ENCODE measurements at regions not wholly inside any gene's neighbourhood (a gene's known extent, or its start where the extent isn't known, plus 50 kb on each side); places are given as distances from the start of the nearest gene placed in this dataset.

DNA sequence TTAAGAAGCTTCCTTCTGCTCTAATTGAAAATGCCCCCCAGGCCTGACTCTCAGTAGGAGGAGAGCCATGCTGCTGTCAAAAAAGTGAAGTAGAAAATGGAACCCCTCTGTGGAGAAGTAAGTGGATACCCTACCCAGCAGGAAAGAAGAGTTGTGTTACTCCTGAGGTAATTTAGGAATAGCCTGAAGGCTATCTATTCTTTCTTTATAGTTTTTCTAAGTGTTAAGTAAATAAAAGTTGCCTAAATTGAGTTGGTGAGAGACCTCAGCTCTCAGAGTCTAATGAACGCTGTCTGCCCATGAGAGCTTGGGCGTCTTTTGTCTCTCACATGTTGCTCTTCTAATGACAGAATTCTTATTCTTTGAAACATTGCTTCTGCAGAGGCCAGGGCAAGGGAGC lies 116.2 kb downstream of the NSUN3 start:
- CTCF ChIA-PET: no interaction called here
- POLR2A ChIA-PET: no interaction called here

DNA sequence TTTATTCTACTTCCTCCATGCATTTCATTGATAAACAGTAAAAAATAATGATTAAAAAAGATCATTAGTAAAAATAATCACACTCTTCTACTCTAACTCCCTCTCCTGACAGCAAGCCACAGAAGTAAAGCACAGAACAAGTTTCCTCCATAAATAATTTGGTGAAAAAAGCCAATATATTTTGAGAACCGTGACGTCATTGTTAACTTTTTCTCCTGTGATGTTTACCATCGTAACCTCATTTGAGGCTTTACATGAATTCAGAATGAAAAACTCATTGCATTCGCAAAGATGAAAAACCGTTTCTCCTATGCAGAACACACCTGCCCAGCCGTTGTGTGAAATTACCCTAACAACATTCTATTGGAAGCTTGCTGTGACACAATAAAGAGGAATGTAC lies 120.7 kb downstream of the NSUN3 start:
- CTCF ChIA-PET: no interaction called here
- Histone ChIP-seq H3K36me3 (ENCODE audit: control insufficient read depth, insufficient read depth, low read length) (no peaks in the 10 kb centered on the region), H3K27me3 (ENCODE audit: control insufficient read depth, insufficient read depth, low read length) (no peaks in the 10 kb centered on the region), H3K4me3 (ENCODE audit: low read depth, low read length) (no peak overlapping the region)
- POLR2A ChIA-PET: no interaction called here
- no peak for DNase-seq (ENCODE audit: low read depth)
- TF ChIP-seq, protein P1, sequence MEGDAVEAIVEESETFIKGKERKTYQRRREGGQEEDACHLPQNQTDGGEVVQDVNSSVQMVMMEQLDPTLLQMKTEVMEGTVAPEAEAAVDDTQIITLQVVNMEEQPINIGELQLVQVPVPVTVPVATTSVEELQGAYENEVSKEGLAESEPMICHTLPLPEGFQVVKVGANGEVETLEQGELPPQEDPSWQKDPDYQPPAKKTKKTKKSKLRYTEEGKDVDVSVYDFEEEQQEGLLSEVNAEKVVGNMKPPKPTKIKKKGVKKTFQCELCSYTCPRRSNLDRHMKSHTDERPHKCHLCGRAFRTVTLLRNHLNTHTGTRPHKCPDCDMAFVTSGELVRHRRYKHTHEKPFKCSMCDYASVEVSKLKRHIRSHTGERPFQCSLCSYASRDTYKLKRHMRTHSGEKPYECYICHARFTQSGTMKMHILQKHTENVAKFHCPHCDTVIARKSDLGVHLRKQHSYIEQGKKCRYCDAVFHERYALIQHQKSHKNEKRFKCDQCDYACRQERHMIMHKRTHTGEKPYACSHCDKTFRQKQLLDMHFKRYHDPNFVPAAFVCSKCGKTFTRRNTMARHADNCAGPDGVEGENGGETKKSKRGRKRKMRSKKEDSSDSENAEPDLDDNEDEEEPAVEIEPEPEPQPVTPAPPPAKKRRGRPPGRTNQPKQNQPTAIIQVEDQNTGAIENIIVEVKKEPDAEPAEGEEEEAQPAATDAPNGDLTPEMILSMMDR (IDR thresholded peaks at IDR 0.05; ENCODE audit: insufficient read depth, low read depth, low read length): no peak

More for the DNA sequence above, 116.2 kb downstream of the NSUN3 start:
- Histone ChIP-seq H3K27me3 (ENCODE audit: control insufficient read depth, insufficient read depth, low read length) (no peaks in the 10 kb centered on the region), H3K4me3 (ENCODE audit: low read depth, low read length) (no peak overlapping the region), H3K36me3 (ENCODE audit: control insufficient read depth, insufficient read depth, low read length) (no peaks in the 10 kb centered on the region)
- TF ChIP-seq, protein P1 (IDR thresholded peaks at IDR 0.05; ENCODE audit: insufficient read depth, low read depth, low read length): no peak
- no peak for DNase-seq (ENCODE audit: low read depth)

DNA sequence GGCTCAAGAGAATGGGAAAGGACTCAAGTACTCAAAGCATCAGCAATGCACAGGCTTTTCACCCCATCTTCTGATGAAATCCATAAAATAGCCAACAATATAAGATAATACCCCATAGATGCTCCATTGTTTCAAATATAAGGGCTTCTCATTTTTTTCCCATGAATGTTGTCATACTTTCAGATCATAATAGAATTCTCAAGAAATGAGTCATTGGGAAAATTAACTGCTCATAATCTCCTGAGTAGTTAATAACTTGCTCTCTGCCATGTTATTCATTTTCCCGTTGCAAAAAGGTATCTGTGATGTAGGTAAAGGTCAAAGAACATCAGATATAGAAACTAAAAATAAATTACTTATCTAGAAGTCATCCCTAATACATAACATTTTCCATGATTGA lies 121.9 kb downstream of the NSUN3 start:
- Histone ChIP-seq H3K27me3 (ENCODE audit: control insufficient read depth, insufficient read depth, low read length) (no peaks in the 10 kb centered on the region), H3K4me3 (ENCODE audit: low read depth, low read length) (no peak overlapping the region), H3K36me3 (ENCODE audit: control insufficient read depth, insufficient read depth, low read length) (no peaks in the 10 kb centered on the region)
- DNase-seq (ENCODE audit: low read depth): no peak
- TF ChIP-seq, protein P1 (IDR thresholded peaks at IDR 0.05; ENCODE audit: insufficient read depth, low read depth, low read length): no peak
- CTCF ChIA-PET: no interaction called here
- POLR2A ChIA-PET: no interaction called here

DNA sequence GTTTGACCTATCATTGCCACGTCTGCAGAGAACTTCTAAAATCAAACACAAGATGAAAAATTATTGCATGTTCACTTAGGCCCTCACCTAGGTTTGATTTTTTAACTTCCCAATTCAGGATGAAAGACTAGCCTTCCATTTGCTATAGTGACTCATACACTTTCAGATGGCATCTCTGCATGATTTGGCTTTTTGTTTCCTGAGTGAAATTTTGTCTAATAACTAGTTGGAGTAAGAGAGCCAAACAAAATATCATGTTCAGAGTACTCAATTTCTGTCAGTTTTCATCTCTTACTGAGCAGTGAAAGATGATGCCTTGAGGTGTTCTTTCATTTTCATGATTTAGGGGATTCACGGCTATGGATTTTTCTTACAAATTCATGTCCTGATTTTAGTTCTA lies 122.9 kb downstream of the NSUN3 start:
- CTCF ChIA-PET: no interaction called here
- Histone ChIP-seq H3K4me3 (ENCODE audit: low read depth, low read length) (no peak overlapping the region), H3K36me3 (ENCODE audit: control insufficient read depth, insufficient read depth, low read length) (no peaks in the 10 kb centered on the region), H3K27me3 (ENCODE audit: control insufficient read depth, insufficient read depth, low read length) (no peaks in the 10 kb centered on the region)
- POLR2A ChIA-PET: no interaction called here
- TF ChIP-seq, protein P1 (IDR thresholded peaks at IDR 0.05; ENCODE audit: insufficient read depth, low read depth, low read length): no peak
- DNase-seq (ENCODE audit: low read depth): no peak

DNA sequence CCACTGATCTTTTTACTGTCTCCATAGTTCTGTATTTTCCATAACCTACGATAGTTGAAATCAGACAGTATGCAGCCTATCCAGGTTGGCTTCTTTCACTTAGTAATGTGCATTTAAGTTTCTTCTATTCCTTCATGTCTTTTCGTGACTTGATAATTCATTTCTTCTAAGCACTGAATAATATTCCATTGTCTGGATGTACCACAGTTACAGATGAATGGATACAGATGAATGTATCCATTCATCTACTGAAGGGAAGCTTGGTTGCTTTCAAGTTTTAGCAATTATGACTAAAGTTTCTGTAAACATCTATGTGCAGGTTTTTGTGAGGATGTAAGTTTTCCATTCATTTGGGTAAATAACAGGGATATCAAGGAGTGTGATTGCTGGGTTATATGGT lies 124.8 kb downstream of the NSUN3 start:
- POLR2A ChIA-PET: no interaction called here
- H3K36me3 ChIP-seq (ENCODE audit: control insufficient read depth, insufficient read depth, low read length): no peaks in the 10 kb centered on the region
- no peaks in the 10 kb centered on the region for H3K27me3 ChIP-seq (ENCODE audit: control insufficient read depth, insufficient read depth, low read length)
- TF ChIP-seq, protein P1 (IDR thresholded peaks at IDR 0.05; ENCODE audit: insufficient read depth, low read depth, low read length): no peak
- no peak overlapping the region for H3K4me3 ChIP-seq (ENCODE audit: low read depth, low read length)
- DNase-seq (ENCODE audit: low read depth): no peak
- CTCF ChIA-PET: interaction anchor here (0.7 kb wide), 1 partner anchor 57 kb away, joined by 3 read pairs; no protein-coding TSS in a partner anchor

Data from BJ (cell line).